HG03442 (cell line): ENCODE measurements at regions not wholly inside any gene's neighbourhood (a gene's known extent, or its start where the extent isn't known, plus 50 kb on each side); places are given as distances from the start of the nearest gene placed in this dataset.

Experiments used
- ATAC-seq: cut with Tn5 transposase; IDR thresholded peaks from one replicate; pipeline ENCODE4 v1.9.1; 2021; ENCODE audit warnings: mild to moderate bottlenecking, moderate library complexity; ENCODE audit not compliant: unreplicated experiment

DNA sequence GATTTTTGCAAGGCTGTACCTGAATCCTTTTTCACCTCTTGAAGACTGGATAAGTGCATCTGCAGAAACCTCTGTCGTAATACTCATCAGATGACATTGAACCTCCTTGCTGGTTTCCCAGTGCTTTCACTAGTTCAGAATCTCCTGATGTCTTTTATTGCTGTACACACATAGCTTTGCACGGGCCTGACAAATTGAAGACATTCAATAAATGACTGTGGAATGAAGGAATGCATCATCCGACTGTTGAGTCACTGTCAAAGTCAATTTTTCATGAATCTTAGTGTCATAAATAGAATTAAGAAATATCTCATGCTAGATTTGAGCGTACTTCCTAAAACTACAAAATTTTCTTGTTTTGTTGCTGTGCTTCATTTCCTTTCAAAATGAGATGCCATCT is 598.2 kb upstream of the MAP3K7 start:
- no peak for ATAC-seq

- no peak for ATAC-seq
These were observed 594.5 kb upstream of the MAP3K7 start for GRCh38 chr6:91181416-91181815.

DNA sequence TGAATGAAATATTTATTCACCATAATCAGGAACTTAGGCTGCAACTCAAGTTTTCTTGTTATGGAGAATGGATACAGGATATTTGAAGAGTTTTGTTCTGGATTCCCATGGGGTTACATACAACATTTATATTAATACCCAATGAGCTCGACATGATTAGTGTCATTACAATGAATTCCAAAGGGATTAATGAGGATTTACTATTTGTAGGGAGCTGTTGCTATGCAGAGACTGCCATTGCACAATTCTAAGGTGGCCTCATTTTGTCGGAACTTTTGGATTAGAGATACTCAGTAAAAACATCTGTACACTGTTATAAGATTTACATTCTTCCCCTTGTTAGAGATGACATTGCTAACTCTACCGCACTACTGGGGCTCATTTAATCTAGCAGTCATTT is 586.8 kb upstream of the MAP3K7 start:
- ATAC-seq: no peak

DNA sequence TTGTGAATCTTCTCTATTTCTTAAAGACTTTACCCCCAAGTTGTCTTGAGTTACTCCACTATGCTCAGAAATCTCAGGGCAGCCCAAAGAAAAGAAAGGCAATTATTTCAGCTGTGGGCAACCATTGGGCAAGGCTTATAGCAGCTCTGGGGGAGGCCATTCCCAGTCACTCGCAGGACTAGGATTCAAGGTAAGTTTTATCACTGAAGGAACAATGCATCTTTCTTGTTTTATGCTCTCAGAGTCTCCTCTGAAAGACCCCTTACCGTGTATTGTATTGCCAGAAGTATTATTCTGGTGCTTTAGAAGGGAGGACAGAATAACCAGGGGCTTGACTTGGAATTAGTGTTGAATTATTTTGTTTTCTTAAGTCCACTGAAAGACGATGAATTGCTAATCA is 586.3 kb upstream of the MAP3K7 start:
- ATAC-seq: no peak

GRCh38 chr6:91171754-91172462 is 585.0 kb upstream of the MAP3K7 start:
- ATAC-seq: no peak

- no peak for ATAC-seq
These were observed 581.0 kb upstream of the MAP3K7 start for GRCh38 chr6:91167846-91168245.

DNA sequence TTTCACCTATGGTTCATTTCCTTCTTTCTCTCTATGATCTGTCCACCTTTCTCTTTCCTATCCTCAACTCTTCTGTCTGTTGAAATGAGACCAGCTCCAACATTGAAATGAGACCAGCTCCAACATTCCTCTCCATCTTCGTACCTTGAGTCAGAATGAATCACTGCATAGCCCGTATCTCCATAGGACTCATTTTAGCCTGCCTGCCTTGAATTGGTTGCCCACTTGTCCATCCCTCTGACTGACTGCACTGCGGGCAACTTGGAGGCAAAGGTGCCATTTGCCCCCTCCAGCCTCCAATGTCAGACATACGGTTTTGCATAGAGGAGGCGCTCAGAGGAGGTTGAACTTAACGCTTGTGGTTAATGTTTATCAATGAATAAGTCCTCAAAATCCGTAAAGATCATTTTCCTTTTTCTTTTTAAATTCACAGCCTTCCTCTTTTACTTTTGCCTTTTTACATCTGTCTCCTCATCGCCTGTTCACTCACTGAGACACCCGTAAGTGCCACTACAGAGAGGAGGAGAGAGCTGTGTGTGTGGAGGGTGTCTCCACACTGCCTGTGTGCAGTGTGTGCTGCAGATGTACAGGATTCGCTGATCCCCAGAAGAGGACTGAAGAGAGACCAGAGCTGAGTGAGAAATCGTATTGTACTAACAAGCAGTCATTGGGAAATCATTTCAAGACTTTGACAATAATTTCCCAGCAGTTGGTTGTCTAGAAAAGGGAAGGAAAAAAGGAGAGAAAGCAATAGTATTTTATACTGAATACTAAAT is 579.6 kb upstream of the MAP3K7 start:
- ATAC-seq: no peak

DNA sequence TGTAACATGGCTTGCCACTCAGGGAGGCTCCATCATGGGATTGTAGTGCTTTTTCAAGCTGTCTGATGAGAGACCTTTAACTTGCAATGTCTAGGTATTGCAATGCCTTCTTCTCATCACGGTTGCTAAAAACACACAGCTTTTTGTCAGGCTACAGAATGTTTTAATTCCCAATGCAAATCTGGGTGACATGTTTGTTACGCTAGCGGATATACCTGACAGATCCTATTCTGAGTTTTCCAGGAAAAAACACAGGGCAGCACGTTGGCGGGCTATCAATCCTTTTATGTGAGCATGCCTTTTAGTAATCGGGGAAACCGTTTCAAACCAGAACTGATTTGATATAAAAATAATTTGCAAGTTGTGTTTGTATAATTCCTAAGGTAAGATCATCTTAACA is 577.2 kb upstream of the MAP3K7 start:
- ATAC-seq: no peak

GRCh38 chr6:91161246-91161645 is 574.4 kb upstream of the MAP3K7 start:
- ATAC-seq: no peak

DNA sequence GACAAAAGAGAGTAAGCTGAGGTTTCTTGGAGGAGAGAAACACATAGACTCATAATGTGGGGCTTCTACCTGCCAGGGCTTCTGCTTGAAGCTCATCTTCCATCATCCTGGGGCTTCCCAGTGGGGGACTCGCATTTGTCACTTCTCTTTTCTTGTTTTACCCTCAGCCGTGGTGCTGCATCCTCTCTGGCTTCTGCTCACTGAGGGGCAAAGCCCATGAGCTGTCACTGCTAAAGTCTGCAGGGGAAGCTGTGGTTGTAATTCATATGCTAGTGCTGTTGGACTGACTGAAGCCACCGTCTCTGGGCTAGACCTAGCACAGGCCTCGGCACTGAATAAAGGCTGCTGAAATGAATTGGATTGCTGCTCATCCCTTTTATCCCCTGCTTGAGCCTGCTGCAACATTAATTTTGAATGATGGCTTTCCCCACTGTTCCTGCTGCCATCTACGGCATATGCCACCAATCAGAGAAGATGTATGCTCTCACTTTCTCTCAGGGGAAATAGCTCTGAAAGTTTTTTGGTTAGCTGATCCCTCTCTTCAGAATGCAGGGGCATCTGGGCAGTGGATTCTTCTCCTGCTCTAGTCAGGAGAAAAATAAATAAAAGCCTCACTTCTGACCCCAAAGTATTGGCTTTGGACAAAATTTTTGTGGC is 568.4 kb upstream of the MAP3K7 start:
- peak; percentile 57 for ATAC-seq

- ATAC-seq: no peak
These were observed 566.0 kb upstream of the MAP3K7 start for GRCh38 chr6:91152824-91153223.

- no peak for ATAC-seq
These were observed 563.3 kb upstream of the MAP3K7 start for GRCh38 chr6:91149956-91150705.

DNA sequence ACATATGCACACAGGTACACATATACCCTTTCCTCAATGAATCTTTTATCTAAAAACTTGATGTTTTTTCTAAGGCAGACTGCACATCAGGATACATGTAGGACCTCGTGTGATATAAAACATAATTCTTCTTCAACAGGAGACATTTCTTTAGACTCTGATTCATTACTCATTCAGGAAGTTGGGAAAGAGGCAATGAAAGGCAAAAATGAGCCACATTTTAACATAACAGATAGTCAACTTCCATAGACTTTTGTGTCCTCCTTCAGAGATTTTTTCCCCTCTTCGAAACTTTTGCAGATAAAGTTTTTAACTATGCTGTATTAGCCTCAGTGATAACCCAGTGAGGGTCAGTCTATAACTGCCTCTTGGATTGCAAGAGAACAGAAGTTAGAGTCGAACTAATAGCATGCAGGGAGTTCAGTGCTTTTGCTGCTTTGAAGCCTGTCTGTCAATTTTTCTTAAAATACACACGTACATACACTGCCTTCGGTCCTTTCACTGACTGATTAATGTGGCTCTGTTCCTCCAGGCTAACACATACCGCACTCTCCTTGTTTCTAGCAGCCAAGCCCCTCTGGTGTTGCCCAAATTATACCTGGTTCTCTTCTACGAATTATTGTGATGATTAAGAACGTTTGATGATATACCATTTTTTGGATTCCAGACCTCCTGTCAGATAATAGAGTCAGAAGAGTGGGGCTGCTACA is 562.5 kb upstream of the MAP3K7 start:
- no peak for ATAC-seq

DNA sequence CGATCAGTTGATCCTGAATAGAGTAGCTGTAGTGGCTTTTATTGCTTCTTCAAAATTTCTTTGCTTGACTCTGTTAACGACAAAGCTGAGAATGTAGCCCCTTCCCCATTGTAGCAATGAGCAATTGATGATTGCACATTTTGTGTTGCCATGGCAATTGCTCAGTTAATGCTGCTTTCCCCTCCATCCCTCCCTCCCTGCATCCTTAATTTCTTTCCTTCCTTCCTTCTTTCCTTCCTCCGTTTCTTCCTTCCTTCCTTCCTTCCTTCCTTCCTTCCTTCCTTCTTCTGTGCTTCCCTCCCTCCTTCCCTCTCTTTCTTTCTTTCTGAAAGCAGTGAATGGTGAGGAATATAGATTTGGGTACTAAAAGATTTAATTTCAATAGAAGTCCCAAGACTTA is 557.3 kb upstream of the MAP3K7 start:
- ATAC-seq: no peak

GRCh38 chr6:91142154-91142553 is 555.3 kb upstream of the MAP3K7 start:
- no peak for ATAC-seq

DNA sequence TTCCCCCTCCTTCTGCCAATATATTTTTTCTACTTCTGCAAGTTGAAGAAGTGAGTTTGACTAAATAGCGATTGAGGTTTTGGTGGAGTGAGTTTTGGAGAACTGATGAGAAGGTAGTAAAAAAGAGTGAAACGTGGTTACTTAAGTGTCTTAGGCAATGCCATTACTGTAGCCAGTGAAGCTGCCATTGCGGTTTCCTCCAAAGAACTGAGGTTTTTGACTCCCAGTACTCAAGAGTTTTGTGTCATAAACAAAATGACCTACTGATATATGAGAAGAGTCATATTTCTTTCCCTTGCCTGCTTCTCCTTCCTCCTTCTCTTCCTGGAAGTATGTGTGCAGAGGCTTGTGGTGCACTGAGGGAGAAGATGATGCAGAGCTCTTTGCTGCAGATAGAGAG is 554.5 kb upstream of the MAP3K7 start:
- no peak for ATAC-seq

- no peak for ATAC-seq
These were observed 553.6 kb upstream of the MAP3K7 start for GRCh38 chr6:91140449-91140848.

DNA sequence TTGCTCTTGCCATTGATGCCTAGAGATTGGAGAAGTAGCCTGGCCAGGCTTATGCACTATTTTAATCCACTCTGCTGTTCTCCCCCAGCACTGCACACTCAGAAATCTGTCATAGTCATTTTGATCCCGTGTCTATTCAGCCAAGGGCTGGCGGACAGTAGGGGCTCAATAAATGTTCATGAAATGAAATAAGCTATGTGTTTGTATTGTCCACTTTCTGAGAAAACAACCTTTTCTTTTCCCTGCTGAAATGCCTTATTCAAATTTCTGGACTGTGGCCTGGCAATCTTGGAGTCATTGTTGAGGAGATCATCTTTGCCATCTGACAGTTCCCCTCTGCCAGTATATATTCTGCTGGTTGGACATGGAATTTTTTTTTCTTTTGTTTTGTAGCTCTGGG is 550.4 kb upstream of the MAP3K7 start:
- no peak for ATAC-seq

- ATAC-seq: no peak
These were observed 548.7 kb upstream of the MAP3K7 start for GRCh38 chr6:91135406-91136103.

DNA sequence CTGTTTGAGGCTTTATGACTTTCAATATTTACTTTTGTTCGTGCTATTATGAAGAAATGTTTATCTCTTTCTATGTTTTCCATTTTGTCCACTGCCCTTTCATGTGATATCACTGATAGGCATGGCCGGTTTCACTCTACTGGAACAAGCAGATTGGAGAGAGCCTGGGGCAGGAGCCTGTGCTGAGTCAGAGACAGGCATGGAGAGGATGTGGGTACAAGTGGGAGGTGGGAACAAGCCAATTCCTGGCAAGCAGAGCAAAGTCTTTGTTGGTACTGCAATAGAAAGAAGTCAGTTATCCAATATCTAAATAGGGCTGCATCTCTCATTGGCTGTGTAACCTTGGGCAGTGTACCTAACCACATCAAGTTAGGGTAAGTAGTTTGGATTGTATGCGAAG is 545.6 kb upstream of the MAP3K7 start:
- no peak for ATAC-seq
